PC-3 (cell line): ENCODE measurements at regions not wholly inside any gene's neighbourhood (a gene's known extent, or its start where the extent isn't known, plus 50 kb on each side); places are given as distances from the start of the nearest gene placed in this dataset.

Experiments
- ATAC-seq: fragments of 200-7000 bp; cut with Tn5 transposase; 2 replicates; pipeline ENCODE4 v1.9.1; 2020; ENCODE audit warnings: mild to moderate bottlenecking, moderate library complexity
- BruUV-seq: library from RNA; stranded (reverse); fragments of 400-500 nt; replicated peaks from 2 replicates; lab custom pipeline; 2021; lab: Mats Ljungman, UMichigan
- CTCF ChIA-PET: fragments of 300-600 bp; sonication (Branson Sonifier 250); formaldehyde crosslinking; loops from one replicate; lab custom pipeline; 2022; ENCODE audit warnings: antibody characterized with exemption; lab: Charles Lee
- POLR2A ChIA-PET: fragments of 300-600 bp; sonication (Branson Sonifier 250); formaldehyde crosslinking; loops from one replicate; lab custom pipeline; 2022; ENCODE audit warnings: antibody characterized with exemption; ENCODE audit not compliant: unreplicated experiment; lab: Charles Lee
- DNase-seq: peaks from one replicate; pipeline ENCODE4 v3.0.0-alpha.2; 2015
- H2AFZ ChIP-seq: fragments of 300-600 bp; sonication (generic); 2 replicates; pipeline ENCODE4 v1.6.0; 2016; ENCODE audit warnings: antibody characterized with exemption, low read length
- H3F3A ChIP-seq: fragments of 300-600 bp; sonication (generic); one replicate; pipeline ENCODE4 v1.6.0; 2017; ENCODE audit warnings: antibody characterized with exemption, low read length, control low read depth, mild to moderate bottlenecking; ENCODE audit not compliant: unreplicated experiment
- H3K27ac ChIP-seq: fragments of 300-600 bp; sonication (generic); 2 replicates; pipeline ENCODE4 v1.5.1; 2016; ENCODE audit warnings: mild to moderate bottlenecking, low read length
- H3K27me3 ChIP-seq: fragments of 300-600 bp; sonication (generic); 2 replicates; pipeline ENCODE4 v1.6.1; 2016; ENCODE audit warnings: low read length, mixed read lengths
- H3K36me3 ChIP-seq: fragments of 300-600 bp; sonication (generic); 2 replicates; pipeline ENCODE4 v1.6.1; 2016; ENCODE audit warnings: low read depth, mixed run types, low read length, mixed read lengths
- H3K4me1 ChIP-seq: fragments of 300-600 bp; sonication (generic); 2 replicates; pipeline ENCODE4 v1.5.1; 2016; ENCODE audit warnings: low read length; ENCODE audit not compliant: insufficient read depth
- H3K4me2 ChIP-seq: fragments of 300-600 bp; sonication (generic); 2 replicates; pipeline ENCODE4 v1.6.0; 2016; ENCODE audit warnings: low read length
- H3K4me3 ChIP-seq: fragments of 300-600 bp; sonication (generic); 2 replicates; pipeline ENCODE4 v1.5.1; 2016; ENCODE audit warnings: mild to moderate bottlenecking, low read length, mixed read lengths
- H3K79me2 ChIP-seq: fragments of 300-600 bp; sonication (generic); 2 replicates; pipeline ENCODE4 v1.6.1; 2017; ENCODE audit warnings: low read length, mixed read lengths
- H3K9ac ChIP-seq: fragments of 300-600 bp; sonication (generic); 2 replicates; pipeline ENCODE4 v1.6.0; 2016; ENCODE audit warnings: mild to moderate bottlenecking, low read length
- H3K9me2 ChIP-seq: fragments of 300-600 bp; sonication (generic); replicated peaks from 2 replicates; pipeline ENCODE4 v1.6.1; 2016; ENCODE audit warnings: mixed run types, low read length, mixed read lengths
- H3K9me3 ChIP-seq: fragments of 300-600 bp; sonication (generic); 2 replicates; pipeline ENCODE4 v1.6.1; 2016; ENCODE audit warnings: low read length, mixed read lengths
- H4K20me1 ChIP-seq: fragments of 300-600 bp; sonication (generic); 2 replicates; pipeline ENCODE4 v1.6.1; 2016; ENCODE audit warnings: low read length, mixed read lengths
- CTCF ChIP-seq: fragments of 300-600 bp; sonication (generic); conservative IDR thresholded peaks from 2 replicates; pipeline ENCODE4 v1.5.1; 2017; ENCODE audit warnings: antibody characterized with exemption, low read depth, mild to moderate bottlenecking, low read length
- EZH2 ChIP-seq: fragments of 300-600 bp; sonication (generic); IDR thresholded peaks from one replicate; pipeline ENCODE4 v1.6.1; 2017; ENCODE audit warnings: antibody characterized with exemption, mild to moderate bottlenecking, low read length; ENCODE audit not compliant: unreplicated experiment
- EZH2phosphoT487 ChIP-seq: fragments of 300-600 bp; sonication (generic); IDR thresholded peaks from 2 replicates; pipeline ENCODE4 v1.6.1; 2018; ENCODE audit warnings: mild to moderate bottlenecking, antibody characterized with exemption, low read length, borderline replicate concordance
- intact Hi-C: fragments of 100-400 bp; cut with micrococcal nuclease; formaldehyde crosslinking; loops from 2 replicates; pipeline ENCODE4 v1.9.0; 2023

- H3K9me3 ChIP-seq, result no peaks in the 10 kb centered on the region
- no peak for TF ChIP-seq CTCF
- no peak for TF ChIP-seq EZH2
- TF ChIP-seq EZH2phosphoT487, result no peak
- peak overlapping the region; percentile 5 for H3K4me2 ChIP-seq
- H3K27me3 ChIP-seq, result no peaks in the 10 kb centered on the region
- ATAC-seq, result no peak
- H4K20me1 ChIP-seq, result no peaks in the 10 kb centered on the region
- H3K9me2 ChIP-seq, result no peaks in the 10 kb centered on the region
- H3K4me1 ChIP-seq, result peaks cover 15% of the 10 kb centered on the region
- DNase-seq, result peak; percentile 97
- no TSS peak for BruUV-seq
- no peak overlapping the region for H3K9ac ChIP-seq
- POLR2A ChIA-PET, result no interaction called here
- no peaks in the 10 kb centered on the region for H3K79me2 ChIP-seq
- no peak overlapping the region for H2AFZ ChIP-seq
- peak overlapping the region; percentile 27 for H3K27ac ChIP-seq
- intact Hi-C loops, result no loop called here
- no peaks in the 10 kb centered on the region for H3K36me3 ChIP-seq
- H3F3A ChIP-seq, result no peaks in the 10 kb centered on the region
- CTCF ChIA-PET, result no interaction called here
- H3K4me3 ChIP-seq, result no peak overlapping the region
These were observed 109.5 kb upstream of the TMEM72 start for GRCh38 chr10:44801383-44802327.

GRCh38 chr10:44803862-44804261 lies 107.3 kb upstream of the TMEM72 start:
- no peaks in the 10 kb centered on the region for H4K20me1 ChIP-seq
- no peaks in the 10 kb centered on the region for H3K36me3 ChIP-seq
- no peak for ATAC-seq
- ChIA-PET CTCF (no interaction called here), POLR2A (no interaction called here)
- no peak overlapping the region for H3K9ac ChIP-seq
- no peaks in the 10 kb centered on the region for H3F3A ChIP-seq
- no peak for DNase-seq
- no peak overlapping the region for H3K4me3 ChIP-seq
- no peak for TF ChIP-seq EZH2phosphoT487
- no peak for TF ChIP-seq CTCF
- no peak for TF ChIP-seq EZH2
- no peak overlapping the region for H3K4me2 ChIP-seq
- no peaks in the 10 kb centered on the region for H3K27me3 ChIP-seq
- no peaks in the 10 kb centered on the region for H3K9me3 ChIP-seq
- H2AFZ ChIP-seq, result no peak overlapping the region
- peaks cover 15% of the 10 kb centered on the region for H3K4me1 ChIP-seq
- no TSS peak for BruUV-seq
- H3K27ac ChIP-seq, result no peak overlapping the region
- no peaks in the 10 kb centered on the region for H3K9me2 ChIP-seq
- H3K79me2 ChIP-seq, result no peaks in the 10 kb centered on the region
- intact Hi-C loops, result no loop called here

GRCh38 chr10:44804661-44805060 lies 106.5 kb upstream of the TMEM72 start:
- H3K9me3 ChIP-seq, result no peaks in the 10 kb centered on the region
- ChIA-PET CTCF (no interaction called here), POLR2A (no interaction called here)
- H3K36me3 ChIP-seq, result no peaks in the 10 kb centered on the region
- H3K9ac ChIP-seq, result no peak overlapping the region
- no peaks in the 10 kb centered on the region for H3F3A ChIP-seq
- no peak overlapping the region for H3K4me3 ChIP-seq
- ATAC-seq (no peak), DNase-seq (no peak)
- no peaks in the 10 kb centered on the region for H3K27me3 ChIP-seq
- TF ChIP-seq CTCF, result no peak
- TF ChIP-seq EZH2, result no peak
- TF ChIP-seq EZH2phosphoT487, result no peak
- no peaks in the 10 kb centered on the region for H3K79me2 ChIP-seq
- no peak overlapping the region for H3K27ac ChIP-seq
- H3K9me2 ChIP-seq, result no peaks in the 10 kb centered on the region
- H2AFZ ChIP-seq, result no peak overlapping the region
- H3K4me2 ChIP-seq, result no peak overlapping the region
- intact Hi-C loops, result no loop called here
- BruUV-seq, result no TSS peak
- H4K20me1 ChIP-seq, result no peaks in the 10 kb centered on the region
- H3K4me1 ChIP-seq, result peaks cover 15% of the 10 kb centered on the region
